Liver (tissue), 8 donors: ENCODE measurements at regions not wholly inside any gene's neighbourhood (a gene's known extent, or its start where the extent isn't known, plus 50 kb on each side); places are given as distances from the start of the nearest gene placed in this dataset.

Experiments
- DNase-seq: peaks from one replicate; pipeline ENCODE4 v3.0.0-alpha.2; 2017; ENCODE audit warnings: low spot score
- H3K27ac ChIP-seq, 2 donors: one replicate each; pipeline ENCODE4 v1.7.0; 2013; ENCODE audit warnings: inconsistent platforms in 2 of 2, low read length in 2 of 2, control low read depth in 1 of 2, low read depth in 1 of 2, mild to moderate bottlenecking in 1 of 2
- H3K27me3 ChIP-seq, 4 donors: one replicate each; pipeline versions ENCODE4 v1.6.1 to v1.7.0; 2013; ENCODE audit warnings: low read length in 3 of 4, inconsistent platforms in 1 of 4, mild to moderate bottlenecking in 1 of 4, moderate library complexity in 1 of 4; ENCODE audit not compliant: control insufficient read depth in 4 of 4, insufficient read depth in 4 of 4
- H3K36me3 ChIP-seq, 4 donors: one replicate each; pipeline versions ENCODE4 v1.6.1 to v1.7.0; 2013; ENCODE audit warnings: low read length in 3 of 4, mild to moderate bottlenecking in 3 of 4, low read depth in 1 of 4, moderate library complexity in 1 of 4; ENCODE audit not compliant: control insufficient read depth in 4 of 4, insufficient read depth in 3 of 4
- H3K4me1 ChIP-seq, 4 donors: one replicate each; pipeline versions ENCODE4 v1.6.1 to v1.7.0; 2013; ENCODE audit warnings: low read length in 3 of 4, mild to moderate bottlenecking in 3 of 4, moderate library complexity in 1 of 4; ENCODE audit not compliant: control insufficient read depth in 4 of 4, insufficient read depth in 4 of 4
- H3K4me3 ChIP-seq, 3 donors: one replicate each; pipeline versions ENCODE4 v1.6.1 to v1.7.0; 2013; ENCODE audit warnings: low read length in 3 of 3, control low read depth in 1 of 3, low read depth in 1 of 3, mild to moderate bottlenecking in 1 of 3
- H3K9ac ChIP-seq, 2 donors: one replicate each; pipeline ENCODE4 v1.7.0; 2013; ENCODE audit warnings: low read length in 2 of 2, mild to moderate bottlenecking in 2 of 2, moderate library complexity in 2 of 2, control low read depth in 1 of 2, low read depth in 1 of 2
- H3K9me3 ChIP-seq, 4 donors: one replicate each; pipeline versions ENCODE4 v1.6.1 to v1.7.0; 2013; ENCODE audit warnings: low read length in 3 of 4; ENCODE audit not compliant: control insufficient read depth in 4 of 4
- CTCF ChIP-seq: fragments of 150-350 bp; IDR thresholded peaks from 2 replicates; pipeline ENCODE4 v1.5.1; 2017; ENCODE audit warnings: improper control_type of control experiment, low read depth, low read length; ENCODE audit not compliant: missing input control
- FOXA1 ChIP-seq: IDR thresholded peaks from 2 replicates; pipeline ENCODE4 v1.6.1; 2016; ENCODE audit warnings: antibody characterized with exemption
- FOXA2 ChIP-seq: IDR thresholded peaks from 2 replicates; pipeline ENCODE4 v1.6.1; 2016; ENCODE audit warnings: antibody characterized with exemption
- GABPA ChIP-seq, 2 donors: IDR thresholded peaks in 1 of 2; conservative IDR thresholded peaks in 1 of 2; 2 replicates each; pipeline ENCODE4 v1.6.1; 2016; ENCODE audit warnings: antibody characterized with exemption in 2 of 2, mild to moderate bottlenecking in 1 of 2, moderate library complexity in 1 of 2
- HNF4A ChIP-seq, 2 donors: conservative IDR thresholded peaks; 2 replicates each; pipeline ENCODE4 v1.6.1; 2016; ENCODE audit warnings: antibody characterized with exemption in 2 of 2, mild to moderate bottlenecking in 2 of 2
- HNF4G ChIP-seq: IDR thresholded peaks from 2 replicates; pipeline ENCODE4 v1.6.1; 2016; ENCODE audit warnings: antibody characterized with exemption
- JUND ChIP-seq, 2 donors: IDR thresholded peaks; 2 replicates each; pipeline ENCODE4 v1.6.1; 2016; ENCODE audit warnings: antibody characterized with exemption in 2 of 2
- MAX ChIP-seq: IDR thresholded peaks from 2 replicates; pipeline ENCODE4 v1.6.1; 2016; ENCODE audit warnings: antibody characterized with exemption
- NR2F2 ChIP-seq: IDR thresholded peaks from 2 replicates; pipeline ENCODE4 v1.6.1; 2016; ENCODE audit warnings: antibody characterized with exemption
- RAD21 ChIP-seq, 2 donors: IDR thresholded peaks; 2 replicates each; pipeline ENCODE4 v1.6.1; 2016; ENCODE audit warnings: antibody characterized with exemption in 2 of 2, mild to moderate bottlenecking in 2 of 2
- REST ChIP-seq: IDR thresholded peaks from 2 replicates; pipeline ENCODE4 v1.6.1; 2016; ENCODE audit warnings: antibody characterized with exemption, mild to moderate bottlenecking
- SP1 ChIP-seq: IDR thresholded peaks from 2 replicates; pipeline ENCODE4 v1.6.1; 2018; ENCODE audit warnings: antibody characterized with exemption, mild to moderate bottlenecking
- YY1 ChIP-seq: IDR thresholded peaks from 2 replicates; pipeline ENCODE4 v1.6.1; 2016; ENCODE audit warnings: antibody characterized with exemption, mild to moderate bottlenecking
- WGBS: extraction: QIAGEN DNeasy Blood & Tissue Kit; methylation state at CpG from one replicate; pipeline ENCODE4 v1.1.7; 2013; 5-methylcytosine and 5-hydroxymethylcytosine counted together
- donor health status: healthy.
- donor health status: healthy.
- donor health status: healthy.
- donor health status: healthy.
- donor health status: healthy.

GRCh38 chr16:73853968-73854367 is 442.6 kb upstream of the PSMD7 start:
- 76% methylated on average over 5 of the region's 5 CpGs for WGBS
- H3K9me3 ChIP-seq, result no peaks in the 10 kb centered on the region

GRCh38 chr16:73852561-73852960 is 444.1 kb upstream of the PSMD7 start:
- Histone ChIP-seq H3K9ac (no peak overlapping the region), H3K36me3 (peaks cover 0 to 2% (median 0%) of the 10 kb centered on the region in 4 donors), H3K9me3 (no peaks in the 10 kb centered on the region), H3K4me3 (no peak overlapping the region), H3K4me1 (no peaks in the 10 kb centered on the region), H3K27ac (no peak overlapping the region), H3K27me3 (no peaks in the 10 kb centered on the region)
- TF ChIP-seq FOXA1 (no peak), MAX (no peak), CTCF (no peak), REST (no peak)
- WGBS, result 72% methylated on average over 1 of the region's 1 CpG
- DNase-seq, result no peak

More at GRCh38 chr16:73853968-73854367, 442.6 kb upstream of the PSMD7 start:
- Histone ChIP-seq H3K4me1 (no peaks in the 10 kb centered on the region), H3K9ac (no peak overlapping the region), H3K27me3 (no peaks in the 10 kb centered on the region), H3K27ac (no peak overlapping the region), H3K36me3 (peaks cover 0 to 2% (median 0%) of the 10 kb centered on the region in 4 donors), H3K4me3 (no peak overlapping the region)
- DNase-seq, result no peak
- no peak for TF ChIP-seq GABPA (IDR thresholded peaks at IDR 0.05 in 1 of 2, conservative IDR thresholded peaks at IDR 0.05 in 1 of 2)
- no peak for TF ChIP-seq JUND (IDR thresholded peaks at IDR 0.05)
- no peak for TF ChIP-seq NR2F2
- no peak for TF ChIP-seq RAD21 (IDR thresholded peaks at IDR 0.05)
- no peak for TF ChIP-seq YY1
- no peak for TF ChIP-seq HNF4A (conservative IDR thresholded peaks at IDR 0.05)
- no peak for TF ChIP-seq MAX
- TF ChIP-seq FOXA1, result no peak
- TF ChIP-seq SP1, result no peak

GRCh38 chr16:73848993-73849392 is 447.6 kb upstream of the PSMD7 start:
- H3K27ac ChIP-seq, result no peak overlapping the region
- WGBS, result 62% methylated on average over 4 of the region's 4 CpGs
- no peaks in the 10 kb centered on the region for H3K27me3 ChIP-seq
- no peaks in the 10 kb centered on the region for H3K9me3 ChIP-seq
- no peak overlapping the region for H3K9ac ChIP-seq
- no peaks in the 10 kb centered on the region for H3K36me3 ChIP-seq
- no peak for DNase-seq
- TF ChIP-seq RAD21 (IDR thresholded peaks at IDR 0.05) (no peak), FOXA2 (no peak), CTCF (no peak), YY1 (no peak), HNF4G (no peak)
- no peaks in the 10 kb centered on the region for H3K4me1 ChIP-seq
- no peak overlapping the region for H3K4me3 ChIP-seq
